ENCODE measurements at regions not wholly inside any gene's neighbourhood (a gene's known extent, or its start where the extent isn't known, plus 50 kb on each side); places are given as distances from the start of the nearest gene placed in this dataset.

- BruUV-seq (replicated peaks): no TSS peak
- RAD21 ChIA-PET (ENCODE audit: low non-redundant PET in 1 of 2, low total read pairs in 2 of 2, uncharacterized antibody in 2 of 2, unreplicated experiment in 2 of 2): no interaction called here
- DNase-seq (ENCODE audit: low read depth, low spot score): no peak
Measured at GRCh38 chr21:23016617-23017016, 2018.4 kb downstream of the NCAM2 start.

More at GRCh38 chr21:23016617-23017016, 2018.4 kb downstream of the NCAM2 start:
- Histone ChIP-seq H3K27me3 (ENCODE audit: insufficient read depth, low read length) (no peaks in the 10 kb centered on the region), H2AFZ (ENCODE audit: low read depth, low read length, poor library complexity, severe bottlenecking) (no peak overlapping the region), H4K20me1 (ENCODE audit: insufficient read depth) (no peaks in the 10 kb centered on the region), H3K9ac (ENCODE audit: low read length) (no peak overlapping the region), H3K36me3 (ENCODE audit: control insufficient read depth in 1 of 2, insufficient read depth in 2 of 2, low read length in 2 of 2) (no peaks in the 10 kb centered on the region), H3K79me2 (ENCODE audit: insufficient read depth, low read length) (no peaks in the 10 kb centered on the region), H3K4me1 (ENCODE audit: control insufficient read depth in 1 of 2, insufficient read depth in 2 of 2, low read length in 2 of 2) (no peaks in the 10 kb centered on the region), H3K4me3 (replicated peaks in 1 of 2; ENCODE audit: low read depth in 1 of 2, low read length in 2 of 2) (no peak overlapping the region), H3K9me3 (ENCODE audit: control insufficient read depth in 1 of 2, insufficient read depth in 1 of 2, low read depth in 1 of 2, low read length in 2 of 2) (peaks cover 5 to 40% of the 10 kb centered on the region in 2 experiments; a peak in 2 of 4 replicates), H3K27ac (ENCODE audit: low read depth, low read length) (no peak overlapping the region), H3K9me2 (ENCODE audit: insufficient read depth) (no peaks in the 10 kb centered on the region), H3K4me2 (ENCODE audit: low read length) (no peak overlapping the region)
- ChIA-PET POLR2A (no interaction called here), CTCF (no interaction called here)
- intact Hi-C loops (cut with micrococcal nuclease): no loop called here
- no peak for ATAC-seq
- TF ChIP-seq ELF1 (IDR thresholded peaks at IDR 0.05; ENCODE audit: borderline replicate concordance, low read depth) (no peak), EGR1 (IDR thresholded peaks at IDR 0.05; ENCODE audit: low read depth) (no peak), ZNF274 (IDR thresholded peaks at IDR 0.05; ENCODE audit: low read depth, low read length) (no peak), FOSL1 (IDR thresholded peaks at IDR 0.05; ENCODE audit: low read depth) (no peak), CTCF (IDR thresholded peaks at IDR 0.05 in 2 of 3, conservative IDR thresholded peaks at IDR 0.05 in 1 of 3; ENCODE audit: borderline replicate concordance in 1 of 3, insufficient read depth in 1 of 3, low read depth in 2 of 3, low read length in 2 of 3) (no peak), MAX (IDR thresholded peaks at IDR 0.05) (no peak)

All from HCT116 (cell line).